ENCODE measurements at regions not wholly inside any gene's neighbourhood (a gene's known extent, or its start where the extent isn't known, plus 50 kb on each side); places are given as distances from the start of the nearest gene placed in this dataset.

GRCh38 chrX:22345884-22346283 is 73.2 kb downstream of the CBLL2 start:
- Histone ChIP-seq H4K20me1 (replicated peaks; ENCODE audit: control insufficient read depth, extremely low read depth, insufficient read depth, low read length) (no peaks in the 10 kb centered on the region), H3K27me3 (ENCODE audit: control insufficient read depth in 2 of 2, insufficient read depth in 2 of 2, low read length in 2 of 2) (no peaks in the 10 kb centered on the region), H3K36me3 (ENCODE audit: control insufficient read depth in 2 of 2, extremely low read depth in 1 of 2, insufficient read depth in 2 of 2, low read length in 2 of 2) (no peaks in the 10 kb centered on the region), H3K9me1 (replicated peaks; ENCODE audit: control insufficient read depth, extremely low read depth, insufficient read depth, low read length) (no peaks in the 10 kb centered on the region), H3K9ac (replicated peaks; ENCODE audit: extremely low read depth, insufficient read depth, low read length) (no peak overlapping the region), H3K9me3 (replicated peaks; ENCODE audit: control insufficient read depth, insufficient read depth, low read length) (no peaks in the 10 kb centered on the region), H2AFZ (ENCODE audit: low read depth, low read length) (no peak overlapping the region), H3K4me2 (ENCODE audit: insufficient read depth, low read length) (no peak overlapping the region), H3K4me3 (replicated peaks in 1 of 3; ENCODE audit: insufficient read depth in 1 of 3, low read depth in 1 of 3, low read length in 3 of 3) (no peak overlapping the region), H3K27ac (ENCODE audit: insufficient read depth, low read depth, low read length) (no peak overlapping the region), H3K79me2 (ENCODE audit: control insufficient read depth, insufficient read depth, low read length) (no peaks in the 10 kb centered on the region), H3K4me1 (ENCODE audit: control insufficient read depth, extremely low read depth, insufficient read depth, low read length) (no peaks in the 10 kb centered on the region)
- TF ChIP-seq EZH2 (IDR thresholded peaks at IDR 0.05; ENCODE audit: borderline replicate concordance, low read depth, low read length, severe bottlenecking) (no peak), GATA2 (IDR thresholded peaks at IDR 0.05; ENCODE audit: insufficient read depth, insufficient read length, low read depth, low read length) (no peak), MYC (IDR thresholded peaks at IDR 0.05; ENCODE audit: low read depth, low read length) (no peak), JUN (IDR thresholded peaks at IDR 0.05; ENCODE audit: borderline replicate concordance, insufficient read depth, insufficient read length, low read depth) (no peak), MAX (IDR thresholded peaks at IDR 0.05; ENCODE audit: insufficient read depth, insufficient read length) (no peak), POLR2A (IDR thresholded peaks at IDR 0.05; ENCODE audit: low read depth, low read length) (no peak), FOS (IDR thresholded peaks at IDR 0.05; ENCODE audit: borderline replicate concordance, insufficient read depth, low read length) (no peak), CTCF (IDR thresholded peaks at IDR 0.05; ENCODE audit: extremely low read depth in 1 of 2, insufficient read depth in 1 of 2, low read depth in 1 of 2, low read length in 2 of 2) (no peak)
- dilution Hi-C loops (cut with MboI; ENCODE audit: extremely low pct_ligation_motif_present, low sequenced_read_pairs) (no loop called here), intact Hi-C loops (cut with micrococcal nuclease) (no loop called here)
- no peak for FAIRE-seq
- no peak for DNase-seq (ENCODE audit: low read depth, low spot score)
- CTCF ChIA-PET, result no interaction called here
- BruUV-seq (replicated peaks), result no TSS peak
- POLR2A ChIA-PET, result no interaction called here
